HG03342 (cell line): ENCODE measurements at regions not wholly inside any gene's neighbourhood (a gene's known extent, or its start where the extent isn't known, plus 50 kb on each side); places are given as distances from the start of the nearest gene placed in this dataset.
"Not testable (repeated sequence)": the region's sequence is repeated elsewhere in the genome, so short reads cannot be mapped to it uniquely, and the experiment has no call there.

Source experiments
- ATAC-seq: cut with Tn5 transposase; IDR thresholded peaks from one replicate; pipeline ENCODE4 v1.9.1; 2021; ENCODE audit warnings: mild to moderate bottlenecking, moderate library complexity; ENCODE audit not compliant: unreplicated experiment

DNA sequence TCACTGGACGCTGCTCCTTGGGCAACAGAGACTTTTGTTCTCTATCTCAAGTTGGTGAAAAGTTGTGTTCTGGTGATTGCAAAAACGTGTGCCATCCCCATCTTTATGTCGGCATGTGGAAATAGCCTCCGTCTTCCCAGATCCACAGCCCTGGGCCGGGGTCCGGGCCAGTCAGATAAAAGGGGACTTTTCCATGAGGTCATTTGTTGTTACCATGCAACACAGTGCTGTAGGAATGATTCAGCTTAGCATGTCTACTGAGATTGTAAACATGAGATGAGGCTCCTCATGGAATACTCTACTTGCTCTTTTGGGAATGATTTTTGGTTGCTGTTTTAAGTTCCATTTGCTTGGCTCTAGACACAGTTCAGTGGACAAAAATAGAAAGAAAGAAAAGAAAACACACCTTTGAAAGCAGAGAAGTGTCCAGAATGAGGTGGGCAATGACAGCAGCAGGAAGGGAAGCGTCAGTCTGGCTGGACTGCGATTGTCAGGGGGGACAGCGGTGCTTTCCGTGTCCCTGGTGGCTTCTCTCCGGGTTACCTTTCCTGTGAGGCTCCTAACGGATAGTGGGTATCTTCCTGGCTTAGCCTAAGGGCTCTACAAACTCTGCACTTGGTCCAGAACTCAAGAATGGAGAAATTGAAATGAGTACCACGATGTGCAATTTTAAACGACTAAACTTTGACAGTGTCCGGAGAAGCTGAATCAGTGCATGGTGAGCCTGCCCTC is 91.6 kb downstream of the TEX29 start:
- no peak for ATAC-seq

- ATAC-seq, result no peak
These were observed 93.2 kb downstream of the TEX29 start for GRCh38 chr13:111413407-111414187.

DNA sequence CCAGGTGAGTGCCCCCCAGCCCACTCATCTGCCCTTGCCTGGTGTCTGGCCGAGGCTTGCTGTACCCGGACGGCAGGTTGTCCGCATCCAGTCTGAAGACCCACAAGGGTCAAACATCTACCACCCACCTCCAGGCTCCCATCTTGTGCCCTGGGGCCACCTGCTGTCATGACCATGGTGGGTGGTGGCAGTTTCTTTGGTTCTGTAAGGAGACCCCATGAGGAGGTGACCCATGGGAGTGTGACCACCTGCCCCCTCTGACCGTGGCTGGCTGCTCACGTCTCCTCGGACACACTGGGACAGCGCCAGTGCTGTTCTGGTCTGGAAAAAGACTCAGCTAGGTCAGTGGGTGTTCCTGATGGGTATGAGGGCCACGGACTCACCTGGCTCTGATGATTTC is 93.9 kb downstream of the TEX29 start:
- no peak for ATAC-seq

GRCh38 chr13:111415246-111415645 is 94.8 kb downstream of the TEX29 start:
- ATAC-seq, result no peak

DNA sequence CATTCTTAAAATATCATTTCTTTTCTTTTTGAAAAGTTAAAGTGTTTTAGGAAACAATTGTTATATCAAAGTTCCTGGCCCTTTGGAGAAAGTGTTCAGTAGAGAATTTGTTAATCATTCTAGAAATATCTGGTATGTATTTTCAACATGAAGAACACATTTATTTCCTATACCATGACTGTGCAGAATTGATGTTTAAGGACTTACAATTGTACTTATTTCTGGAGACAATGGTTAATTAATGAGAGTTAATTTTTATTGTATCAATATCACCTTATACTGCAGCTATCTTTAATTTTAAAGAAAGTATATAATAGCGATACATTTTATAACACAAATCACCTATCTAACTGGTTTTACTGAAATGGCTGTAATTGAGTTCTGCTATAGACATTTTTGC is 95.3 kb downstream of the TEX29 start:
- ATAC-seq, result no peak

DNA sequence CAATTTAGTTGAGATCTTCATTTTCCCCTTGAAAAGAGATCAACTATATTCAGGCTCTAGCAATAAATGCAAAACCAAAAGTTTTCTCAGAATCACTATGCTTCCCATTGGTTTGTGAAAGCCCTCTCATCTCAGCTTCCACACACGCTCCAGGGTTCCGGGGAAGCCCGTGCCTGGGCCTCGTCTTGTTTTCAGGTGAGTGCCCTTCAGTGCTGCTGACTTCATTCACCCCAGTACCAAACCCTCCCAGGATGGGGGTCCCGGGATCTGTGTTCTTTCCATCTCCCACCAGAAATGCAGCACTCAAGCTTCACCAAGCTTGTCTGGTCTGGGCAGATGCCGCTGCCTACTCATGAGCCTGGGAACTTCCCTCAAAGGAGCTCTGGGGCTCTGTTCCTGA is 97.7 kb downstream of the TEX29 start:
- no peak for ATAC-seq

- ATAC-seq, result no peak
These were observed 99.9 kb downstream of the TEX29 start for GRCh38 chr13:111420113-111420876.

DNA sequence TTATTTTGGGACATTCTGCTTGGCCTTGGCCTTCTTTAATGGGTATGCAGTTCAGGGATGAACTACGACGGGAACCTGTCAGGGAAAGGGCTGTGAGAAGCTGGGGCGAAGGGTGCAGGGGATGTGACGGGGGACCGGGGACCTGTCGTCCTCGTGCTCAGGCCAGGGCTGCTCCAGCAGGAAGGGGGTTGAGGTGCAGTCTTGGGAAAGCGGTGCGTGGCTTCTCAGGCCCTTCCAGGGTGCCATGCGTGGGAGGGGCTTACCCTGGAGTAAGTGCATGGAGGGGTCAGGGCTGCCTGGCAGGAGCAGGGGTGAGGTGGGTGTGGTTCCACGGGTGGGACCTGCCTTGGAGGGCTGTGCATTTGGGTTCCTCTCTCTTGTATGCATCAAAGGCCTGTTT is 100.8 kb downstream of the TEX29 start:
- ATAC-seq, result no peak

GRCh38 chr13:111422348-111422747 is 101.9 kb downstream of the TEX29 start:
- ATAC-seq, result no peak

DNA sequence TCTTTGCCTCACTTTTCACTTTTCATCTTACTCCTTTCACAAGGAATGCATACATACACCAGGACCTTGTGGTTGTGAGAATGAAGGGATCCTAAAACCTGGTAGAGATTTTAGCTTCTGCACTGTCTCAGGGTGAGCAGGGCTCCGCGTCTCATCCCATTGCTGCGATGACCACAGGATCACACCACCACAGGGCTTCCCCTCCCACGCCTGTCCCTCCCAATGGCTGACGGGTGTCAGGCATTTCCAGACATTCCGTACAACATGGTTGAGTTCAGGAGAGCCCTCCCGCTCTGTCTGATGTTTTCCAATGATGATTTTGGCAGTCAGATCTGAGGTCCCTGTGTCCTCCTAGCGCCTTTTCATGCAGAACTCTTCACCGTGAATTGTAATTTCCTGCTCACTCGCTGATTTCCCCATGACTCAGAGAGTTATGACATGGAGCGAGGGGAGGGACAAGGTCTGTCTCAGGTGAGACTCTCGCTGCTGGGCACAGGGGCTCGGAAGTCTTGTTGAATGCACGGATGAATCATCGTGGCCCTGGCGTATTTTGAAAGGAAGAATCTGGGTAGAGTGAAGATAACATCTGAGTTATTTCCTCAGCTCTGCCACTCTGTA is 102.8 kb downstream of the TEX29 start:
- ATAC-seq, result no peak

DNA sequence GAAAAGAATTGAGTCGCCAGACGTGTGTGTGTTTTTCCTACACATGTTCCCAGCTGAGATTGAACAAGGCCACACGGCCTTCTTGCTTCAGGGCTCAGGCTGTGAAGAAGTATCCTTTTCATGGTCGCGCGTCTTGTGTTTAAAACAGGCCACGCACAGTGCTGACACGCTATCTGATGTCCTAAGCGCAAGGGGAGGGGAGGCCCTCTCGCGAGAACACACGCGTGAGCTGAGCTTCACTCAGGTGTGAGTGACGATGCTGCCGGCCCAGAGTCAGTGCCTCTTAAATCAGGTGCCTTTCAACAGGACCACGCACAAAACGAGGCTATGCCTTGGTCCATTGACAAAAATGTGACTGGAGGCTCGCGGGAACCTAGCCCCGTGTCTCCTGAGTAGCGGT is 103.7 kb downstream of the TEX29 start:
- no peak for ATAC-seq

DNA sequence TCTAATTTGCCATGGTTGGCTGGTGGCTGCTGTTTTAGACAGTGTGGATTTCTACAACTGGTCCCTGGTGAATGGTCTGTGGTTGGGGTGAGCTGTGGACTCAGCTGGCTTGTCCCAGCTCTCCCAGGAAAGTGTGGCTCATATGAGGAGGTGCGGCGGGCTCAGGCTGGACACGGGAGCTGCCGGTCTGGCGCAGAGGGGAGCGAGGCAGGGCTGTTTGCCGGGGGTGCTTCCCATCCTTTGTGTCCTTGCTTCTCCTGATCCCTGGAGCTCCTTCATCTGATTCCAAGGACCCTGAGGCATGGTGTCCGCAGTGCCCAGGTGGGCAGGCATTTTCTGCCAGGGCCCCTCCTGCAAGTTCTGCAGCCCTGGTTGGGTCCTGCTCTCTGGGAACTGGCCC is 104.9 kb downstream of the TEX29 start:
- ATAC-seq, result no peak

DNA sequence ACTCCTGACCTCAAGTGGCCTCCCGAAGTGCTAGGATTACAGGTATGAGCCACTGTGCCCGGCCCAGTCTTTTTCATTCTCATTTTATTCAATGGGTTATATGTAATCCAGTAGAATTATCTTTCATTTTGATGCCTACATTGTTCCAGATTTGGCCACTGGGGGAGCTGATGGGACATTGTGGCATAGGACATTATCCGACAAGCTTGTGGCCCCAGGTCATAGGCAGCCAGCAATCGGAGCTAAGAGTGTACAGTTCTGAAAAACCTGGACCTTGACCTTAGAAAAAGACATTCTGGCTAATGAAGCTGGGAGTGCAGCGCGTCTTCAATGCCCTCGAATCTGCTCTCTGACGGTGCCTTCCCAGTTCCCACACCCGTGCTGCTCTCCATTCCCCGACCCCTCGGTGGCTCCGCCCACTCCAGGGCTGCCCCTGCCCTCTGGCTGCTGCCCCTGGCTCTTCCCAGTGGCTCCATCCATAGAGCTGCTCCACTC is 108.7 kb downstream of the TEX29 start:
- ATAC-seq, result peak; percentile 58

DNA sequence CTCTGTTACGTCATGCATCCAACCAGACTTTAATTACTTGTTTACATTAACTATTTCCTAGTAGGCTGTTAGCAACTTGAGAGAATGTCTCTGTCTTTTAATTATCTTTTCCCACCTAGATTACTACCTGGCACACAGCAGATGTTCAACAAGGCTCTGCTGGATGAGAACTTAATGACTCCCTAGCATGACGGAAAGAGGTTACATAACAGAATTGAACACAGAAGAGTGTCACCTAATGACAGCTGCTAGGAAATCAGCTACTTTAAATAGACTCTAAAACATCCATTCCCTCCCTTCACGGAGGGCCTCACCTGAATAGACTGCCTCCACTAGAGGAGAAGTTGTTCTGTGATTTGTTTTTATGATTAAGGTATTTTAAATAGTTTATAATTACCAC is 110.8 kb downstream of the TEX29 start:
- ATAC-seq, result no peak

- no peak for ATAC-seq
These were observed 114.2 kb downstream of the TEX29 start for GRCh38 chr13:111434578-111435159.

- ATAC-seq, result no peak
These were observed 116.0 kb downstream of the TEX29 start for GRCh38 chr13:111436446-111436845.

DNA sequence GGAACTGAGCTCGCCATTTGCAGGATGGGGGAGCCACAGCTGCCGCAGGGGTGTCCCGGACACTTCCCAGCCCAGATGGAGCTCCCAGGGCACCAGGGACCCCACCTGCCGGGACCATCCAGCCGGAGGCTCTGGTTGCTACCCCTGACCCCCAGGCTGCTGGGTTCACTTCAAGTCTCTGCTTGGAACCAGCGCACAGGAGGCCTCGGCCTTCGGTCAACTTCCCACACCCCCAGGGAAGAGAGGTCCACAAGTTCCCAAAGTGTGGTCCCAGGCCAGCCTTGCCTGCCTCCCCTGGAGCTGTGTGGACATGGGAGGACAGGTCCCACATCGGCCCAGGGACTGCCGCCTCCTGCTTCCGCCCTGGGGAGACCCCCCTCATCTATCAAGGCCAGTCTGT is 117.0 kb downstream of the TEX29 start:
- ATAC-seq, result no peak

DNA sequence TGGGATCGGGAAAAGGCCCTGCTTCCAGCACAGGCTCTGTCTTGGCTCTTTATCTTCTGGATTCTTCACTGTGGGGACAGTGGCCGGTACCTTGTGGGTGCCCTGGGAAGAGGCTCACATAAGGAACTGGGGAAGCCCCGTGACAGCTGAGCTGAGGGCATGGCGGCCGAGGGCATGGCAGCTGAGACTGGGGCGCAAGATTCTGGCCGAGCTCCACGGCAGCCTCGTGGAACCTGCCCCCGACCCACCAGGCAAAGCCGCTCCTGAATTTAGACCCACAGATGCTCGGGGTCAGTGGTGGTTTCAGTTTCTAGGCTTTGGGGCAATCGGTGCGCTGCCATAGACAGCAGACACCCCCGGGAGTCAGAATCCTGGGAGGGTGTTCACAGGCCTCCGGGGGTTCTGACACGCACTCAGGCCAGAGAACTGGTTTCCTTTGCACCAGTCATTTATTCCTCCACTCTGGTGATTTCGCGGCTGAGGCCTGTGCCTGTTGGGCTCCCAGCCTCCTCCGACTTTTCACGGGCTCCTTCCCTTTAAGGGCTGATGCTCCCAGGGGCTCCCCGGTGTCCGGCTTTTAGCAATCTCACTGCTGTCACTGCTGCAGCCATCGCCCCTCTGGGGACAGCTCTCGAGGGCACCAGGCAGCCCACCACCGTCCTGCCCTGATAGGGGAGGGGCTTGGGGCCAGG is 117.6 kb downstream of the TEX29 start:
- no peak for ATAC-seq

- ATAC-seq, result not testable (repeated sequence)
These were observed 120.0 kb downstream of the TEX29 start for GRCh38 chr13:111440492-111440891.

DNA sequence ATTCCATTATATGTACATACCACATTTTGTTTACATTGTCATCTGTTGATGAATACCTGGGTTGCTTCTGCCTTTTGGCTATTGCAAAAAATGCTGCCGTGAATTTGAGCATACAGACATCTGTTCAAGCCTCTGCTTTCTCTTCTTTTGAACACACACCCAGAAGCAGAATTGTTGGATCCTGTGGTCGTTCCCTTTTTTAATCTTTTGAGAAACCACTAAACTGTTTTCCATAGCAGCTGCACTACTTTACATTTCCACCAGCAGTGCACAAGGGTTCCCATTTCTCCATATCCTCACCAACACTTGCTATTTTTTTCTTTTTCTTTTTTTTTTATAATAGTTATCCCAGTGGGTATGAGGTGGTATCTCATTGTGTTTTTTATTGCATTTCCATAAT is 123.5 kb downstream of the TEX29 start:
- no peak for ATAC-seq
